Natural killer cell (primary cell): ENCODE measurements at regions not wholly inside any gene's neighbourhood (a gene's known extent, or its start where the extent isn't known, plus 50 kb on each side); places are given as distances from the start of the nearest gene placed in this dataset.
"Not testable (repeated sequence)": the region's sequence is repeated elsewhere in the genome, so short reads cannot be mapped to it uniquely, and the experiment has no call there.

Source experiments
- ATAC-seq, 3 donors: fragments of 150-1000 bp in 2 of 3; fragments of 200-7000 bp in 1 of 3; cut with Tn5 transposase; 1 replicate in 1 of 3; 2 replicates in 2 of 3; pipeline ENCODE4 v1.10.0; 2021; ENCODE audit warnings: mild to moderate bottlenecking in 2 of 3, moderate library complexity in 2 of 3
- DNase-seq, 2 donors: peaks; one replicate each; pipeline versions ENCODE4 v3.0.0 to v3.0.0-alpha.2; 2013 to 2021; ENCODE audit warnings: mixed read lengths in 1 of 2
- H3K27ac ChIP-seq: one replicate; pipeline ENCODE4 v1.5.1; 2013; ENCODE audit warnings: mild to moderate bottlenecking, low read length
- H3K27me3 ChIP-seq: one replicate; pipeline ENCODE4 v1.6.1; 2013; ENCODE audit warnings: low read length; ENCODE audit not compliant: control insufficient read depth, insufficient read depth
- H3K36me3 ChIP-seq: one replicate; pipeline ENCODE4 v1.6.1; 2013; ENCODE audit warnings: low read length; ENCODE audit not compliant: control insufficient read depth, insufficient read depth
- H3K4me1 ChIP-seq: one replicate; pipeline ENCODE4 v1.6.1; 2013; ENCODE audit warnings: low read length; ENCODE audit not compliant: control insufficient read depth, insufficient read depth
- H3K4me3 ChIP-seq: one replicate; pipeline ENCODE4 v1.5.1; 2013; ENCODE audit warnings: low read length
- H3K9me3 ChIP-seq: one replicate; pipeline ENCODE4 v1.6.1; 2013; ENCODE audit warnings: low read length; ENCODE audit not compliant: control insufficient read depth, insufficient read depth
- H3K27ac Mint-ChIP-seq, 2 donors: one replicate each; pipeline ENCODE4 v1.8.0; 2022; ENCODE audit warnings: mild to moderate bottlenecking in 2 of 2, mixed read lengths in 2 of 2, moderate library complexity in 1 of 2
- H3K27me3 Mint-ChIP-seq, 2 donors: one replicate each; pipeline ENCODE4 v1.8.0; 2022; ENCODE audit warnings: low read depth in 2 of 2, mixed read lengths in 2 of 2
- H3K36me3 Mint-ChIP-seq: one replicate; pipeline ENCODE4 v1.8.0; 2022; ENCODE audit warnings: mixed read lengths
- H3K4me1 Mint-ChIP-seq, 2 donors: one replicate each; pipeline ENCODE4 v1.8.0; 2022; ENCODE audit warnings: mixed read lengths in 2 of 2
- H3K4me3 Mint-ChIP-seq: one replicate; pipeline ENCODE4 v1.8.0; 2022; ENCODE audit warnings: mild to moderate bottlenecking, moderate library complexity, mixed read lengths
- H3K9me3 Mint-ChIP-seq, 2 donors: one replicate each; pipeline ENCODE4 v1.8.0; 2022; ENCODE audit warnings: mixed read lengths in 2 of 2
- WGBS: methylation state at CpG from one replicate; pipeline ENCODE4 v1.1.7; 2013; ENCODE audit warnings: missing lambda C conversion rate; ENCODE audit not compliant: insufficient coverage; 5-methylcytosine and 5-hydroxymethylcytosine counted together
- intact Hi-C: fragments of 100-400 bp; cut with micrococcal nuclease; formaldehyde crosslinking; loops from one replicate; pipeline ENCODE4 v1.14.2; 2022
- TF ChIP-seq, protein P1 (sequence below): fragments of 200-600 bp; IDR thresholded peaks from one replicate; pipeline ENCODE4 v1.8.0; 2022; ENCODE audit warnings: antibody characterized with exemption

DNA sequence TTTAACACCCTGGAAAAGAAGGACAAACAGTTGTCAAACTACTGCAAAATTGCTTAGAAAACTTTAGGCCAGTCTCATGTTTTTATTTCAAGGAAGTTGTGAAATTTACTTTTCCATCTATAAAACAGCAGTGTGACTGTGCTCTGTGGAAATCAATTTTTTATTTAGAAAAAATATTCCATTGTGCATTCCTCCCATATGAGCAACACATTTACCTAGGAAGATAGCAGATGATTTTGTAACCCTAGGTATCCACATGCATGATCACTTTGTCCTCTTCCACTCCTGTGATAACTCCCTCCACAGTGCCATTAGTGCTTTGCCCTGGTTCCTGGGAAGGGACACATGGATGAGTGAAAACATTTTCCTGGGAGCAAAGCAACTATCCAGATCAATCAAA, 69.4 kb upstream of the GPCPD1 start:
- intact Hi-C loops = no loop called here
- H3K27ac ChIP-seq = no peak overlapping the region
- no peaks in the 10 kb centered on the region for H3K9me3 ChIP-seq
- H3K27me3 Mint-ChIP-seq = no peaks in the 10 kb centered on the region
- H3K4me1 Mint-ChIP-seq = no peaks in the 10 kb centered on the region
- no peaks in the 10 kb centered on the region for H3K4me1 ChIP-seq
- no peak overlapping the region for H3K4me3 ChIP-seq
- H3K36me3 ChIP-seq = no peaks in the 10 kb centered on the region
- H3K27ac Mint-ChIP-seq = no peak overlapping the region
- H3K4me3 Mint-ChIP-seq = no peak overlapping the region
- DNase-seq (no peak), ATAC-seq (no peak)
- no peaks in the 10 kb centered on the region for H3K36me3 Mint-ChIP-seq
- TF ChIP-seq, protein P1, sequence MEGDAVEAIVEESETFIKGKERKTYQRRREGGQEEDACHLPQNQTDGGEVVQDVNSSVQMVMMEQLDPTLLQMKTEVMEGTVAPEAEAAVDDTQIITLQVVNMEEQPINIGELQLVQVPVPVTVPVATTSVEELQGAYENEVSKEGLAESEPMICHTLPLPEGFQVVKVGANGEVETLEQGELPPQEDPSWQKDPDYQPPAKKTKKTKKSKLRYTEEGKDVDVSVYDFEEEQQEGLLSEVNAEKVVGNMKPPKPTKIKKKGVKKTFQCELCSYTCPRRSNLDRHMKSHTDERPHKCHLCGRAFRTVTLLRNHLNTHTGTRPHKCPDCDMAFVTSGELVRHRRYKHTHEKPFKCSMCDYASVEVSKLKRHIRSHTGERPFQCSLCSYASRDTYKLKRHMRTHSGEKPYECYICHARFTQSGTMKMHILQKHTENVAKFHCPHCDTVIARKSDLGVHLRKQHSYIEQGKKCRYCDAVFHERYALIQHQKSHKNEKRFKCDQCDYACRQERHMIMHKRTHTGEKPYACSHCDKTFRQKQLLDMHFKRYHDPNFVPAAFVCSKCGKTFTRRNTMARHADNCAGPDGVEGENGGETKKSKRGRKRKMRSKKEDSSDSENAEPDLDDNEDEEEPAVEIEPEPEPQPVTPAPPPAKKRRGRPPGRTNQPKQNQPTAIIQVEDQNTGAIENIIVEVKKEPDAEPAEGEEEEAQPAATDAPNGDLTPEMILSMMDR = no peak
- H3K27me3 ChIP-seq = no peaks in the 10 kb centered on the region
- H3K9me3 Mint-ChIP-seq = no peaks in the 10 kb centered on the region

DNA sequence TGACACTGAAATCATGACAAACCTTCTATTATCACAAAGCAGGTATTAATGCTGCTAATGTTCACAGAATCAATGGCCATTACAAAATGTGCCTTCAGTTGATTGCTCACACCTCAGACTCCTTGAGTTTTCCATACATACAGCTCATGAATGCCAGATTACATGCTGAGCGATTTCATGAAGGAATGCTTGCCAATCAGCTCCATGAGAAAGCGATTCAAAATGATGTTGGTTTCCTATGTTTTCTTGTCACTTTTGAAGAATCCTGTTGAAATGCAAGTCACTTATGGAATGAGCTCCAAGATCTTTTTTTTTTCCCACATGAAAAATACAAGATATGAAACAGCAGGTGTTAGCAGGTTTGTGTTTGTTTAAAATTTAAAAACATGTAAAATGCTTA, 68.0 kb upstream of the GPCPD1 start:
- TF ChIP-seq, protein P1 = no peak
- H3K36me3 ChIP-seq = no peaks in the 10 kb centered on the region
- no peaks in the 10 kb centered on the region for H3K9me3 ChIP-seq
- no peaks in the 10 kb centered on the region for H3K9me3 Mint-ChIP-seq
- intact Hi-C loops = no loop called here
- H3K4me3 ChIP-seq = no peak overlapping the region
- WGBS = 100% methylated on average over 2 of the region's 2 CpGs
- ATAC-seq = no peak
- H3K27ac ChIP-seq = no peak overlapping the region
- no peak for DNase-seq
- H3K4me1 ChIP-seq = peaks cover 3% of the 10 kb centered on the region
- no peaks in the 10 kb centered on the region for H3K4me1 Mint-ChIP-seq
- no peaks in the 10 kb centered on the region for H3K27me3 ChIP-seq
- no peak overlapping the region for H3K27ac Mint-ChIP-seq
- no peak overlapping the region for H3K4me3 Mint-ChIP-seq
- H3K27me3 Mint-ChIP-seq = no peaks in the 10 kb centered on the region
- H3K36me3 Mint-ChIP-seq = no peaks in the 10 kb centered on the region

DNA sequence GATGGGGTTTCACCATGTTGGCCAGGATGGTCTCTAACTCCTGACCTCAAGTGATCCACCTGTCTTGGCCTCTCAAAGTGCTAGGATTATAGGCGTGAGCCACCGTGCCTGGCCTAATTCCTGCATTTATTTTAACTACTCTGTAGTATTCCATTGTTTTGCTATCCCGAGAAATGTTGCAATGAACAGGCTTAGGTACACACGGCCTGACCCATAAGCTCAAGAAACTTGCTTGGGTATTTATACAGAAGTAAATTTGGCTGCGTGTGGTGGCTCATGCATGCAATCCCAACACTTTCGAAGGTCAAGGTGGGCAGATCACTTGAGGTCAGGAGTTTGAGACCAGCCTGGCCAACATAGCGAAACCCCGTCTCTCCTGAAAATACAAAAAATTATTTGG, 67.1 kb upstream of the GPCPD1 start:
- H3K9me3 Mint-ChIP-seq, H3K27ac Mint-ChIP-seq, DNase-seq, H3K27me3 Mint-ChIP-seq, H3K4me3 Mint-ChIP-seq, H3K4me3 ChIP-seq, ATAC-seq, intact Hi-C loops, H3K27me3 ChIP-seq, H3K27ac ChIP-seq, H3K36me3 Mint-ChIP-seq, H3K4me1 ChIP-seq, H3K4me1 Mint-ChIP-seq, H3K9me3 ChIP-seq, H3K36me3 ChIP-seq: not testable (repeated sequence)
- 95% methylated on average over 8 of the region's 8 CpGs for WGBS

DNA sequence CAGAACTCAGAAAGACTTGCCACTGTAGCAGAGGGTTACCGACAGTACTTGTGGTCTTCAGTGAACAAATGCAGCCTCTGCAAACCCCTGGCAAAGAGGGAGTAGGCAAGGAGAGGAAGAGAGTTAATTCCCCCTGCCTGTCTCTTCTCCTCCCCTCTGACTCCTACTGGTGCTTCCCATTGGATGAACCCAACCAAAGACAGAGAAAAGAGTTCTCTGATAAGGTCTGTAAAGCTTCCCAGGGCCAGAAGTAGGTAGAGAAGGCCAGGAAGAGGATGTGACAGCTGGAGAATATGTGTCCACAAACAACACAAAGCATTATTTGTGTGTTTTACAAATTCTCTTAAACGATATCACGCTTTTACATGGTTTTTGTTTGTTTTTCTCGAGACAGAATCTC, 66.6 kb upstream of the GPCPD1 start:
- no peak for DNase-seq
- no peaks in the 10 kb centered on the region for H3K36me3 Mint-ChIP-seq
- Histone ChIP-seq H3K4me3 (no peak overlapping the region), H3K36me3 (no peaks in the 10 kb centered on the region), H3K27me3 (no peaks in the 10 kb centered on the region), H3K4me1 (peaks cover 3% of the 10 kb centered on the region), H3K27ac (no peak overlapping the region), H3K9me3 (no peaks in the 10 kb centered on the region)
- WGBS = 89% methylated on average over 4 of the region's 4 CpGs
- no peak overlapping the region for H3K4me3 Mint-ChIP-seq
- no peaks in the 10 kb centered on the region for H3K27me3 Mint-ChIP-seq
- H3K27ac Mint-ChIP-seq = no peak overlapping the region
- intact Hi-C loops = no loop called here
- no peaks in the 10 kb centered on the region for H3K4me1 Mint-ChIP-seq
- no peak for ATAC-seq
- TF ChIP-seq, protein P1 = no peak
- H3K9me3 Mint-ChIP-seq = no peaks in the 10 kb centered on the region
